Ovary (tissue), 3 donors: ENCODE measurements at regions not wholly inside any gene's neighbourhood (a gene's known extent, or its start where the extent isn't known, plus 50 kb on each side); places are given as distances from the start of the nearest gene placed in this dataset.

ENCODE experiments used
- CTCF ChIP-seq, 3 donors: fragments of 450-650 bp in 2 of 3; fragments of 200-600 bp in 1 of 3; IDR thresholded peaks; one replicate each; pipeline versions ENCODE4 v1.5.1 to v1.8.0; 2016 to 2022; ENCODE audit warnings: antibody characterized with exemption in 3 of 3, mild to moderate bottlenecking in 1 of 3
- EP300 ChIP-seq: sonication (generic); formaldehyde crosslinking; IDR thresholded peaks from one replicate; pipeline ENCODE4 v1.6.1; 2017; ENCODE audit warnings: antibody characterized with exemption
- POLR2A ChIP-seq: fragments of 450-650 bp; IDR thresholded peaks from one replicate; pipeline ENCODE4 v1.6.1; 2017; ENCODE audit warnings: antibody characterized with exemption, mild to moderate bottlenecking, moderate library complexity
- donor health status: DM: no; HTN: no; CAD: no.

GRCh38 chr9:118993965-118994364 lies 375.3 kb downstream of the BRINP1 start:
- TF ChIP-seq CTCF (IDR thresholded peaks at IDR 0.05) = no peak
- no peak for TF ChIP-seq EP300
- TF ChIP-seq POLR2A = no peak
